SK-N-SH (cell line): ENCODE measurements at regions not wholly inside any gene's neighbourhood (a gene's known extent, or its start where the extent isn't known, plus 50 kb on each side); places are given as distances from the start of the nearest gene placed in this dataset.

Experiments used
- CTCF ChIA-PET: fragments of 300-600, 350-600 bp; formaldehyde crosslinking; extraction: SDS; loops from one replicate; lab custom pipeline; 2021; lab: Yijun Ruan, JAX
- POLR2A ChIA-PET: fragments of 350-600 bp; sonication (Branson Sonifier 250); formaldehyde crosslinking; extraction: SDS; loops from one replicate; lab custom pipeline; 2020; ENCODE audit warnings: antibody characterized with exemption, inconsistent platforms; lab: Yijun Ruan, JAX
- DNase-seq: peaks from one replicate; pipeline ENCODE4 v3.0.0; 2012
- H2AFZ ChIP-seq: fragments of 200-600 bp; sonication (generic); 2 replicates; pipeline ENCODE4 v1.8.1; 2016; ENCODE audit warnings: antibody characterized with exemption, mild to moderate bottlenecking, low read depth
- H3F3A ChIP-seq: fragments of 200-600 bp; sonication (generic); replicated peaks from 2 replicates; pipeline ENCODE3; 2016; ENCODE audit warnings: antibody characterized with exemption, mild to moderate bottlenecking; ENCODE audit not compliant: insufficient read depth
- H3K27ac ChIP-seq, 2 experiments: fragments of 200-500 bp in 1 of 2; fragments of 200-600 bp in 1 of 2; sonication (Bioruptor generic) in 1 of 2; sonication (generic), shearing (Covaris generic) in 1 of 2; 2 replicates each; pipeline versions ENCODE4 v1.5.1 to v1.6.1; 2014 to 2016; ENCODE audit warnings: low read depth in 2 of 2, inconsistent platforms in 1 of 2, low read length in 1 of 2, mild to moderate bottlenecking in 1 of 2, mixed read lengths in 1 of 2
- H3K27me3 ChIP-seq: fragments of 200-600 bp; sonication (generic), shearing (Covaris generic); 2 replicates; pipeline ENCODE4 v1.6.1; 2016; ENCODE audit warnings: mixed run types; ENCODE audit not compliant: insufficient read depth
- H3K36me3 ChIP-seq, 2 experiments: fragments of 200-500 bp in 1 of 2; fragments of 200-600 bp in 1 of 2; sonication (Bioruptor generic) in 1 of 2; sonication (generic) in 1 of 2; replicated peaks in 1 of 2; 2 replicates each; pipeline versions ENCODE3 to v1.5.1; 2014 to 2016; ENCODE audit warnings: low read length in 1 of 2, mild to moderate bottlenecking in 1 of 2; ENCODE audit not compliant: insufficient read depth in 2 of 2, control insufficient read depth in 1 of 2
- H3K4me1 ChIP-seq, 2 experiments: fragments of 200-500 bp in 1 of 2; fragments of 200-600 bp in 1 of 2; sonication (Bioruptor generic) in 1 of 2; sonication (generic), shearing (Covaris generic) in 1 of 2; 2 replicates each; pipeline versions ENCODE4 v1.5.1 to v1.6.1; 2014 to 2016; ENCODE audit warnings: low read depth in 1 of 2, low read length in 1 of 2, mixed run types in 1 of 2; ENCODE audit not compliant: insufficient read depth in 2 of 2, control insufficient read depth in 1 of 2
- H3K4me2 ChIP-seq: fragments of 200-600 bp; sonication (generic), shearing (Covaris generic); 2 replicates; pipeline ENCODE4 v1.6.1; 2017; ENCODE audit warnings: mixed run types
- H3K4me3 ChIP-seq, 2 experiments: fragments of 200-500 bp in 1 of 2; fragments of 200-600 bp in 1 of 2; sonication (Bioruptor generic) in 1 of 2; sonication (generic), shearing (Covaris generic) in 1 of 2; 2 replicates each; pipeline versions ENCODE4 v1.5.1 to v1.8.1; 2014 to 2016; ENCODE audit warnings: low read depth in 2 of 2, inconsistent platforms in 1 of 2, low read length in 1 of 2, mild to moderate bottlenecking in 1 of 2, mixed read lengths in 1 of 2, moderate library complexity in 1 of 2
- H3K79me2 ChIP-seq: fragments of 200-600 bp; sonication (generic); 2 replicates; pipeline ENCODE4 v1.8.1; 2017; ENCODE audit warnings: mild to moderate bottlenecking; ENCODE audit not compliant: insufficient read depth
- H3K9ac ChIP-seq: fragments of 200-600 bp; sonication (generic); 2 replicates; pipeline ENCODE4 v1.6.1; 2017; ENCODE audit warnings: mixed run types
- H3K9me2 ChIP-seq: fragments of 200-600 bp; sonication (generic); 2 replicates; pipeline ENCODE4 v1.6.1; 2017; ENCODE audit warnings: mixed run types
- H3K9me3 ChIP-seq: fragments of 200-600 bp; sonication (generic); 2 replicates; pipeline ENCODE4 v1.6.1; 2017; ENCODE audit warnings: mixed run types, mild to moderate bottlenecking, moderate library complexity
- H4K20me1 ChIP-seq: fragments of 200-600 bp; sonication (generic); 2 replicates; pipeline ENCODE4 v1.6.1; 2017; ENCODE audit warnings: mild to moderate bottlenecking, mixed run types; ENCODE audit not compliant: insufficient read depth
- ELF1 ChIP-seq: IDR thresholded peaks from 2 replicates; pipeline ENCODE4 v1.4.0; 2012
- FOSL2 ChIP-seq: IDR thresholded peaks from 2 replicates; pipeline ENCODE4 v1.4.0; 2012; ENCODE audit warnings: low read depth, mild to moderate bottlenecking, moderate library complexity, borderline replicate concordance
- GABPA ChIP-seq: IDR thresholded peaks from 2 replicates; pipeline ENCODE4 v1.4.0; 2012; ENCODE audit warnings: low read depth, mild to moderate bottlenecking
- MEF2A ChIP-seq: IDR thresholded peaks from 2 replicates; pipeline ENCODE4 v1.4.0; 2012; ENCODE audit warnings: low read depth, borderline replicate concordance
- NRF1 ChIP-seq: IDR thresholded peaks from 2 replicates; pipeline ENCODE4 v1.6.1; 2012; ENCODE audit warnings: low read depth, mild to moderate bottlenecking, low read length
- SIN3A ChIP-seq: IDR thresholded peaks from 2 replicates; pipeline ENCODE4 v1.6.1; 2012; ENCODE audit warnings: low read depth, mild to moderate bottlenecking, low read length, moderate library complexity, borderline replicate concordance
- SMC3 ChIP-seq: IDR thresholded peaks from 2 replicates; pipeline ENCODE4 v1.6.1; 2012; ENCODE audit warnings: low read depth, low read length, improper control_type of control experiment
- TCF12 ChIP-seq: IDR thresholded peaks from 2 replicates; pipeline ENCODE4 v1.4.0; 2012
- WGBS: methylation state at CpG from one replicate; pipeline ENCODE4 v1.1.6; 2017; ENCODE audit warnings: low lambda C conversion rate; 5-methylcytosine and 5-hydroxymethylcytosine counted together
- TF ChIP-seq, protein P1 (sequence below): IDR thresholded peaks from 2 replicates; pipeline ENCODE4; 2012
- TF ChIP-seq, protein P2 (sequence below): fragments of 150-350 bp; IDR thresholded peaks from 2 replicates; pipeline ENCODE4 v1.6.1; 2017; ENCODE audit warnings: antibody characterized with exemption, low read length, low read depth, borderline replicate concordance
- TF ChIP-seq, protein P3 (sequence below): fragments of 200-600 bp; sonication (generic); IDR thresholded peaks from 2 replicates; pipeline ENCODE4 v1.6.1; 2017; ENCODE audit warnings: antibody characterized with exemption, mild to moderate bottlenecking, moderate library complexity
- TF ChIP-seq, protein P4 (sequence below): IDR thresholded peaks from 2 replicates; pipeline ENCODE4 v1.4.0; 2012; ENCODE audit warnings: low read depth, borderline replicate concordance
- TF ChIP-seq, protein P5 (sequence below): IDR thresholded peaks from 2 replicates; pipeline ENCODE4 v1.4.0; 2012; ENCODE audit warnings: low read depth

DNA sequence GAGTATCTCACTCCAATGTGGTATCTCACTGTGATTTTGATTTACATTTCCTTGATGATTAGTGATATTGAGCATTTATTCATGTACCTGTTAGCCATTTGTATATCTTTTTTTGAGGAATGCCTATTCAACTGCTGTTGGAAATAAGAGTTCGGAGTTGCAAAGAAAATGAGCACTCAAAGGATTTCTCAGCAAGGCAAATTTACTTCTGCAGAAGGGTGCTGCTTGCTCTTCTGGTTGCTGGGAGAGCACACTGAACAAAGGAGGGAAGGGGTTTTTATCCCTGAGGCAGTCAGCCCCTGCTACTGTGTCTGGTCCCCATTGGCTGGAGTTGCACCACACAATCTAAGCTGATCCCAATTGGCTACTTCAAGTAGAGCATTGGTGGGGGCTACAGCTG is 822.4 kb upstream of the ADGRB3 start:
- Histone ChIP-seq H3K79me2 (no peaks in the 10 kb centered on the region), H2AFZ (no peak overlapping the region), H3F3A (no peaks in the 10 kb centered on the region), H3K4me2 (no peak overlapping the region), H3K27me3 (no peaks in the 10 kb centered on the region)
- TF ChIP-seq TCF12 (no peak), FOSL2 (no peak), ELF1 (no peak), GABPA (no peak), MEF2A (no peak), SMC3 (no peak), NRF1 (no peak), SIN3A (no peak)
- TF ChIP-seq, protein P1, sequence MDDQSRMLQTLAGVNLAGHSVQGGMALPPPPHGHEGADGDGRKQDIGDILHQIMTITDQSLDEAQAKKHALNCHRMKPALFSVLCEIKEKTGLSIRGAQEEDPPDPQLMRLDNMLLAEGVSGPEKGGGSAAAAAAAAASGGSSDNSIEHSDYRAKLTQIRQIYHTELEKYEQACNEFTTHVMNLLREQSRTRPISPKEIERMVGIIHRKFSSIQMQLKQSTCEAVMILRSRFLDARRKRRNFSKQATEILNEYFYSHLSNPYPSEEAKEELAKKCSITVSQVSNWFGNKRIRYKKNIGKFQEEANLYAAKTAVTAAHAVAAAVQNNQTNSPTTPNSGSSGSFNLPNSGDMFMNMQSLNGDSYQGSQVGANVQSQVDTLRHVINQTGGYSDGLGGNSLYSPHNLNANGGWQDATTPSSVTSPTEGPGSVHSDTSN, result no peak
- TF ChIP-seq, protein P2, sequence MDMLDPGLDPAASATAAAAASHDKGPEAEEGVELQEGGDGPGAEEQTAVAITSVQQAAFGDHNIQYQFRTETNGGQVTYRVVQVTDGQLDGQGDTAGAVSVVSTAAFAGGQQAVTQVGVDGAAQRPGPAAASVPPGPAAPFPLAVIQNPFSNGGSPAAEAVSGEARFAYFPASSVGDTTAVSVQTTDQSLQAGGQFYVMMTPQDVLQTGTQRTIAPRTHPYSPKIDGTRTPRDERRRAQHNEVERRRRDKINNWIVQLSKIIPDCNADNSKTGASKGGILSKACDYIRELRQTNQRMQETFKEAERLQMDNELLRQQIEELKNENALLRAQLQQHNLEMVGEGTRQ, result no peak
- TF ChIP-seq, protein P3, sequence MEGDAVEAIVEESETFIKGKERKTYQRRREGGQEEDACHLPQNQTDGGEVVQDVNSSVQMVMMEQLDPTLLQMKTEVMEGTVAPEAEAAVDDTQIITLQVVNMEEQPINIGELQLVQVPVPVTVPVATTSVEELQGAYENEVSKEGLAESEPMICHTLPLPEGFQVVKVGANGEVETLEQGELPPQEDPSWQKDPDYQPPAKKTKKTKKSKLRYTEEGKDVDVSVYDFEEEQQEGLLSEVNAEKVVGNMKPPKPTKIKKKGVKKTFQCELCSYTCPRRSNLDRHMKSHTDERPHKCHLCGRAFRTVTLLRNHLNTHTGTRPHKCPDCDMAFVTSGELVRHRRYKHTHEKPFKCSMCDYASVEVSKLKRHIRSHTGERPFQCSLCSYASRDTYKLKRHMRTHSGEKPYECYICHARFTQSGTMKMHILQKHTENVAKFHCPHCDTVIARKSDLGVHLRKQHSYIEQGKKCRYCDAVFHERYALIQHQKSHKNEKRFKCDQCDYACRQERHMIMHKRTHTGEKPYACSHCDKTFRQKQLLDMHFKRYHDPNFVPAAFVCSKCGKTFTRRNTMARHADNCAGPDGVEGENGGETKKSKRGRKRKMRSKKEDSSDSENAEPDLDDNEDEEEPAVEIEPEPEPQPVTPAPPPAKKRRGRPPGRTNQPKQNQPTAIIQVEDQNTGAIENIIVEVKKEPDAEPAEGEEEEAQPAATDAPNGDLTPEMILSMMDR, result no peak
- TF ChIP-seq, protein P4, sequence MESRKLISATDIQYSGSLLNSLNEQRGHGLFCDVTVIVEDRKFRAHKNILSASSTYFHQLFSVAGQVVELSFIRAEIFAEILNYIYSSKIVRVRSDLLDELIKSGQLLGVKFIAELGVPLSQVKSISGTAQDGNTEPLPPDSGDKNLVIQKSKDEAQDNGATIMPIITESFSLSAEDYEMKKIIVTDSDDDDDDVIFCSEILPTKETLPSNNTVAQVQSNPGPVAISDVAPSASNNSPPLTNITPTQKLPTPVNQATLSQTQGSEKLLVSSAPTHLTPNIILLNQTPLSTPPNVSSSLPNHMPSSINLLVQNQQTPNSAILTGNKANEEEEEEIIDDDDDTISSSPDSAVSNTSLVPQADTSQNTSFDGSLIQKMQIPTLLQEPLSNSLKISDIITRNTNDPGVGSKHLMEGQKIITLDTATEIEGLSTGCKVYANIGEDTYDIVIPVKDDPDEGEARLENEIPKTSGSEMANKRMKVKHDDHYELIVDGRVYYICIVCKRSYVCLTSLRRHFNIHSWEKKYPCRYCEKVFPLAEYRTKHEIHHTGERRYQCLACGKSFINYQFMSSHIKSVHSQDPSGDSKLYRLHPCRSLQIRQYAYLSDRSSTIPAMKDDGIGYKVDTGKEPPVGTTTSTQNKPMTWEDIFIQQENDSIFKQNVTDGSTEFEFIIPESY, result no peak
- TF ChIP-seq, all 33 proteins: peak for 0
- H3K9ac ChIP-seq, result no peak overlapping the region
- DNase-seq, result no peak
- H4K20me1 ChIP-seq, result no peaks in the 10 kb centered on the region
- no peaks in the 10 kb centered on the region for H3K36me3 ChIP-seq
- WGBS, result 54% methylated on average over 1 of the region's 1 CpG
- CTCF ChIA-PET, result no interaction called here
- no peaks in the 10 kb centered on the region for H3K9me2 ChIP-seq
- H3K9me3 ChIP-seq, result peaks cover 14% of the 10 kb centered on the region; the same call in 1 of the 2 replicates
- no peak overlapping the region for H3K27ac ChIP-seq
- POLR2A ChIA-PET, result no interaction called here
- H3K4me3 ChIP-seq, result no peak overlapping the region
- H3K4me1 ChIP-seq, result no peaks in the 10 kb centered on the region; a peak in 1 of 4 replicates

DNA sequence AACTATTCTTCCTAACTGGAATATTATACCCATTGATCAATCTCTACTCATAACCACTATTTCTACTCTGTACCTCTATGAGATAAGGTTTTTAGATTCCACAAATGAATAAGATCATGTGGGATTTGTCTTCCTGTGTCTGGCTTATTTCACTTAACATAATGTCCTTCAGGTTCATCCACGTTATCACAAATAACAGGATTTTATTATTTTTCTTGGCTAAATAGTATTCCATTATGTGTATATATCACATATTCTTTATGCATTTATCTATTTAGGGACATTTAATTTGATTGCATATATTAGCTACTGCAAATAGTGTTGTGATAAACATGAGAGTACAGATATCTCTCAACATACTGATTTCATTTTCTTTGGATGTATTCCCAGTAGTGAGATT is 823.0 kb upstream of the ADGRB3 start:
- no peak overlapping the region for H3K4me3 ChIP-seq
- H3K4me1 ChIP-seq, result no peaks in the 10 kb centered on the region; a peak in 1 of 4 replicates
- no peak overlapping the region for H3K9ac ChIP-seq
- no peak overlapping the region for H3K4me2 ChIP-seq
- DNase-seq, result no peak
- H2AFZ ChIP-seq, result no peak overlapping the region
- TF ChIP-seq, protein P5, sequence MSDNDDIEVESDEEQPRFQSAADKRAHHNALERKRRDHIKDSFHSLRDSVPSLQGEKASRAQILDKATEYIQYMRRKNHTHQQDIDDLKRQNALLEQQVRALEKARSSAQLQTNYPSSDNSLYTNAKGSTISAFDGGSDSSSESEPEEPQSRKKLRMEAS, result no peak
- H3K27me3 ChIP-seq, result no peaks in the 10 kb centered on the region
- CTCF ChIA-PET, result no interaction called here
- no peaks in the 10 kb centered on the region for H4K20me1 ChIP-seq
- no peaks in the 10 kb centered on the region for H3F3A ChIP-seq
- H3K9me3 ChIP-seq, result peaks cover 14% of the 10 kb centered on the region; the same call in 1 of the 2 replicates
- 41% methylated on average over 1 of the region's 1 CpG for WGBS
- H3K36me3 ChIP-seq, result no peaks in the 10 kb centered on the region
- no peaks in the 10 kb centered on the region for H3K79me2 ChIP-seq
- POLR2A ChIA-PET, result no interaction called here
- no peaks in the 10 kb centered on the region for H3K9me2 ChIP-seq
- H3K27ac ChIP-seq, result no peak overlapping the region
